K562 (cell line): ENCODE measurements at regions not wholly inside any gene's neighbourhood (a gene's known extent, or its start where the extent isn't known, plus 50 kb on each side); places are given as distances from the start of the nearest gene placed in this dataset.

Source experiments
- ATAC-seq: fragments of 200-7000 bp; cut with Tn5 transposase; 3 replicates; pipeline ENCODE4 v1.9.1; 2020; ENCODE audit warnings: moderate library complexity
- BruUV-seq: library from RNA; stranded (reverse); fragments of 400-500 nt; replicated peaks from 2 replicates; lab custom pipeline; 2021; lab: Mats Ljungman, UMichigan
- CTCF ChIA-PET: fragments of 300-600 bp; formaldehyde crosslinking; extraction: SDS; loops from one replicate; lab custom pipeline; 2021; ENCODE audit warnings: low intra/inter-chr PET ratio; lab: Yijun Ruan, JAX
- POLR2A ChIA-PET: fragments of 300-600, 350-650 bp; sonication (Branson Sonifier 250); formaldehyde crosslinking; extraction: SDS; loops from one replicate; lab custom pipeline; 2021; ENCODE audit warnings: antibody characterized with exemption, inconsistent platforms; lab: Yijun Ruan, JAX
- DNase-seq, 4 experiments: peaks; one replicate each; pipeline versions ENCODE4 v3.0.0 to v3.0.0-alpha.2; 2011 to 2018; ENCODE audit warnings: low spot score in 3 of 4, mixed read lengths in 3 of 4; ENCODE audit errors: extremely low read depth in 1 of 4
- FAIRE-seq: peaks from 2 replicates; lab custom pipeline; 2011; peaks lifted over from hg19 to GRCh38; lab: Jason Lieb, UNC
- H2AFZ ChIP-seq: 2 replicates; pipeline ENCODE4 v1.6.0; 2011; ENCODE audit warnings: low read depth, low read length, control low read depth, inconsistent platforms
- H3K27ac ChIP-seq: fragments of 200-600 bp; 3 replicates; pipeline ENCODE4 v1.8.0; 2011; ENCODE audit warnings: low read depth, mild to moderate bottlenecking, control low read depth, inconsistent platforms, low read length, moderate library complexity, mixed read lengths; ENCODE audit errors: extremely low read depth
- H3K27me3 ChIP-seq, 2 experiments: fragments of 300-600 bp in 1 of 2; 2 replicates in 1 of 2; 3 replicates in 1 of 2; pipeline versions ENCODE4 v1.6.0 to v1.8.0; 2011; ENCODE audit warnings: inconsistent platforms in 2 of 2, low read length in 2 of 2, mild to moderate bottlenecking in 1 of 2, mixed read lengths in 1 of 2, moderate library complexity in 1 of 2; ENCODE audit not compliant: control insufficient read depth in 2 of 2, insufficient read depth in 2 of 2
- H3K36me3 ChIP-seq: fragments of 300-600 bp; 3 replicates; pipeline ENCODE4 v1.8.0; 2011; ENCODE audit warnings: mild to moderate bottlenecking, low read length, inconsistent platforms; ENCODE audit not compliant: control insufficient read depth, insufficient read depth
- H3K4me1 ChIP-seq, 2 experiments: fragments of 200-600 bp in 1 of 2; replicated peaks in 1 of 2; 2 replicates in 1 of 2; 3 replicates in 1 of 2; pipeline versions ENCODE4 v1.5.1 to v1.8.0; 2011; ENCODE audit warnings: inconsistent platforms in 2 of 2, low read length in 2 of 2, mild to moderate bottlenecking in 1 of 2, mixed read lengths in 1 of 2, moderate library complexity in 1 of 2; ENCODE audit not compliant: control insufficient read depth in 2 of 2, insufficient read depth in 2 of 2
- H3K4me2 ChIP-seq: 2 replicates; pipeline ENCODE4 v1.6.1; 2011; ENCODE audit warnings: low read length, control low read depth, inconsistent platforms, mixed read lengths; ENCODE audit not compliant: insufficient read depth
- H3K4me3 ChIP-seq: fragments of 200-600 bp; sonication (generic), shearing (Covaris generic); 2 replicates; pipeline ENCODE4 v1.5.1; 2016; ENCODE audit warnings: control low read depth, inconsistent platforms
- H3K79me2 ChIP-seq: fragments of 200-600 bp; 3 replicates; pipeline ENCODE4 v1.8.0; 2011; ENCODE audit warnings: low read length, inconsistent platforms; ENCODE audit not compliant: control insufficient read depth, insufficient read depth
- H3K9ac ChIP-seq, 2 experiments: 2 replicates each; pipeline versions ENCODE4 v1.6.0 to v1.6.1; 2011; ENCODE audit warnings: low read depth in 2 of 2, low read length in 2 of 2, control low read depth in 1 of 2, inconsistent platforms in 1 of 2, mild to moderate bottlenecking in 1 of 2, mixed read lengths in 1 of 2; ENCODE audit not compliant: insufficient read depth in 1 of 2
- H3K9me1 ChIP-seq: one replicate; pipeline ENCODE4 v1.6.0; 2011; ENCODE audit warnings: inconsistent platforms, mild to moderate bottlenecking, low read length, moderate library complexity; ENCODE audit not compliant: control insufficient read depth, insufficient read depth
- H3K9me3 ChIP-seq: replicated peaks from 2 replicates; pipeline ENCODE4 v1.5.1; 2011; ENCODE audit warnings: low read depth, low read length, inconsistent platforms; ENCODE audit not compliant: control insufficient read depth, insufficient read depth
- H4K20me1 ChIP-seq: replicated peaks from 2 replicates; pipeline ENCODE4 v1.6.1; 2011; ENCODE audit warnings: low read length, inconsistent platforms, mixed read lengths; ENCODE audit not compliant: control insufficient read depth, insufficient read depth
- CC2D1A ChIP-seq: fragments of 450-650 bp; IDR thresholded peaks from 2 replicates; pipeline ENCODE4 v1.6.1; 2017; ENCODE audit warnings: mild to moderate bottlenecking
- CREB3L1 ChIP-seq: fragments of 450-650 bp; IDR thresholded peaks from 2 replicates; pipeline ENCODE4 v1.6.1; 2014; ENCODE audit warnings: low read depth, mild to moderate bottlenecking, moderate library complexity, borderline replicate concordance
- E2F8 ChIP-seq: fragments of 450-650 bp; IDR thresholded peaks from 2 replicates; pipeline ENCODE4 v1.7.1; 2018; ENCODE audit warnings: mild to moderate bottlenecking, low read depth; ENCODE audit not compliant: partially characterized antibody
- ELK3 ChIP-seq: fragments of 450-650 bp; formaldehyde crosslinking; IDR thresholded peaks from 2 replicates; pipeline ENCODE4 v1.4.0; 2020; ENCODE audit warnings: mild to moderate bottlenecking
- HMG20A ChIP-seq: fragments of 450-650 bp; formaldehyde crosslinking; conservative IDR thresholded peaks from 2 replicates; pipeline ENCODE4 v1.4.0; 2020; ENCODE audit warnings: mild to moderate bottlenecking, mixed read lengths
- HNRNPL ChIP-seq: fragments of 200-400 bp; formaldehyde crosslinking; IDR thresholded peaks from 2 replicates; pipeline ENCODE4 v1.6.1; 2017; ENCODE audit warnings: low read depth, mild to moderate bottlenecking, low read length
- IRF1 ChIP-seq: sonication (generic); formaldehyde crosslinking; IDR thresholded peaks from 2 replicates; pipeline ENCODE4 v1.8.0; 2022; ENCODE audit warnings: missing genetic modification reagents, mild to moderate bottlenecking, borderline replicate concordance
- MCM3 ChIP-seq: fragments of 450-650 bp; IDR thresholded peaks from 2 replicates; pipeline ENCODE4 v1.6.1; 2016
- RBM15 ChIP-seq: fragments of 200-400 bp; formaldehyde crosslinking; IDR thresholded peaks from 2 replicates; pipeline ENCODE4 v1.6.1; 2018; ENCODE audit warnings: mild to moderate bottlenecking, low read length, moderate library complexity; ENCODE audit not compliant: insufficient read depth
- TCFL5 ChIP-seq: fragments of 250-450 bp; sonication (Bioruptor Pico); conservative IDR thresholded peaks from 2 replicates; pipeline ENCODE4 v1.6.1; 2021; ENCODE audit warnings: mild to moderate bottlenecking, moderate library complexity, matching md5 sums
- ZNF561 ChIP-seq: fragments of 450-650 bp; formaldehyde crosslinking; conservative IDR thresholded peaks from 2 replicates; pipeline ENCODE4 v1.4.0; 2020; ENCODE audit warnings: mild to moderate bottlenecking, moderate library complexity
- WGBS: fragments of 100-300 bp; shearing (Covaris generic); methylation state at CpG from one replicate; pipeline ENCODE4 v1.1.6; 2016; ENCODE audit warnings: low coverage, mixed read lengths; ENCODE audit not compliant: insufficient coverage; ENCODE audit errors: missing lambda C conversion rate; 5-methylcytosine and 5-hydroxymethylcytosine counted together
- in situ Hi-C: fragments of 300-500 bp; cut with MboI; formaldehyde crosslinking; loops from 4 replicates; pipeline ENCODE4 v1.15.0; 2018; ENCODE audit warnings: inconsistent platforms, mixed read lengths
- intact Hi-C: fragments of 100-400 bp; cut with micrococcal nuclease; formaldehyde crosslinking; loops from 2 replicates; pipeline ENCODE4 v1.14.2; 2022

- ChIA-PET CTCF (no interaction called here), POLR2A (no interaction called here)
- no peaks in the 10 kb centered on the region for H3K36me3 ChIP-seq
- H4K20me1 ChIP-seq: no peaks in the 10 kb centered on the region
- no peaks in the 10 kb centered on the region for H3K79me2 ChIP-seq
- H3K9me3 ChIP-seq: no peaks in the 10 kb centered on the region
- no peak overlapping the region for H3K27ac ChIP-seq
- H3K4me3 ChIP-seq: no peak overlapping the region
- in situ Hi-C loops (no loop called here), intact Hi-C loops (no loop called here)
- H3K27me3 ChIP-seq: no peaks in the 10 kb centered on the region
- no peak overlapping the region for H3K4me2 ChIP-seq
- ATAC-seq: no peak
- H3K4me1 ChIP-seq: no peaks in the 10 kb centered on the region
- TF ChIP-seq HMG20A (CRISPR knock-in tag): no peak
- TF ChIP-seq HNRNPL: no peak
- TF ChIP-seq IRF1 (CRISPR knock-in tag): no peak
- no peak for TF ChIP-seq RBM15
- TF ChIP-seq TCFL5: no peak
- TF ChIP-seq, all 486 proteins: peak for 0
- WGBS: 4% methylated on average over 5 of the region's 5 CpGs
- no TSS peak for BruUV-seq
- no peaks in the 10 kb centered on the region for H3K9me1 ChIP-seq
- no peak overlapping the region for H3K9ac ChIP-seq
- DNase-seq: no peak
- H2AFZ ChIP-seq: no peak overlapping the region
- FAIRE-seq: no peak
These were observed 215.5 kb upstream of the LMCD1 start for GRCh38 chr3:8286086-8286485.

- Histone ChIP-seq H3K27ac (no peak overlapping the region), H3K4me2 (no peak overlapping the region), H3K4me3 (no peak overlapping the region), H3K9me1 (no peaks in the 10 kb centered on the region), H3K9me3 (no peaks in the 10 kb centered on the region), H2AFZ (no peak overlapping the region), H3K4me1 (no peaks in the 10 kb centered on the region), H3K79me2 (no peaks in the 10 kb centered on the region), H3K36me3 (no peaks in the 10 kb centered on the region), H3K9ac (no peak overlapping the region), H4K20me1 (no peaks in the 10 kb centered on the region), H3K27me3 (no peaks in the 10 kb centered on the region)
- in situ Hi-C loops: no loop called here
- DNase-seq (no peak), FAIRE-seq (no peak), ATAC-seq (no peak)
- TF ChIP-seq ZNF561: no peak
- no peak for TF ChIP-seq MCM3
- no peak for TF ChIP-seq CC2D1A
- no peak for TF ChIP-seq CREB3L1
- no peak for TF ChIP-seq E2F8
- no peak for TF ChIP-seq ELK3 (CRISPR knock-in tag)
- BruUV-seq: no TSS peak
- ChIA-PET CTCF (no interaction called here), POLR2A (no interaction called here)
- intact Hi-C loops: no loop called here
These were observed 214.9 kb upstream of the LMCD1 start for GRCh38 chr3:8286749-8287148.
